DND-41 (cell line): ENCODE measurements at regions not wholly inside any gene's neighbourhood (a gene's known extent, or its start where the extent isn't known, plus 50 kb on each side); places are given as distances from the start of the nearest gene placed in this dataset.
A peak's percentile ranks its signal among the peaks of the same experiment; 100 is the strongest.

Source experiments
- ATAC-seq: fragments of 200-7000 bp; cut with Tn5 transposase; 3 replicates; pipeline ENCODE4 v1.9.1; 2021; ENCODE audit warnings: low read depth; ENCODE audit not compliant: insufficient read depth
- DNase-seq: peaks from one replicate; pipeline ENCODE4 v3.0.0-alpha.2; 2020
- H2AFZ ChIP-seq: 2 replicates; pipeline ENCODE4 v1.6.0; 2012; ENCODE audit warnings: low read depth, low read length
- H3K27ac ChIP-seq: 2 replicates; pipeline ENCODE4 v1.5.1; 2012; ENCODE audit warnings: low read length, inconsistent platforms
- H3K27me3 ChIP-seq: fragments of 200-600 bp; sonication (generic); 2 replicates; pipeline ENCODE4 v1.6.0; 2012; ENCODE audit warnings: low read length, mild to moderate bottlenecking, inconsistent platforms; ENCODE audit not compliant: insufficient read depth, poor library complexity
- H3K36me3 ChIP-seq: 2 replicates; pipeline ENCODE4 v1.5.1; 2012; ENCODE audit warnings: low read length, inconsistent platforms; ENCODE audit not compliant: insufficient read depth
- H3K4me1 ChIP-seq: 2 replicates; pipeline ENCODE4 v1.5.1; 2012; ENCODE audit warnings: mild to moderate bottlenecking, low read length; ENCODE audit not compliant: insufficient read depth
- H3K4me2 ChIP-seq: 2 replicates; pipeline ENCODE4 v1.6.0; 2012; ENCODE audit warnings: mild to moderate bottlenecking, moderate library complexity, low read length, inconsistent platforms; ENCODE audit not compliant: insufficient read depth
- H3K4me3 ChIP-seq, 2 experiments: fragments of 200-600 bp in 1 of 2; shearing (Covaris generic) in 1 of 2; 2 replicates each; pipeline ENCODE4 v1.5.1; 2012 to 2016; ENCODE audit warnings: inconsistent platforms in 2 of 2, low read length in 2 of 2, mild to moderate bottlenecking in 2 of 2, low read depth in 1 of 2, moderate library complexity in 1 of 2
- H3K79me2 ChIP-seq: 2 replicates; pipeline ENCODE4 v1.6.0; 2012; ENCODE audit warnings: low read length, inconsistent platforms; ENCODE audit not compliant: insufficient read depth
- H3K9ac ChIP-seq: 2 replicates; pipeline ENCODE4 v1.6.0; 2012; ENCODE audit warnings: low read depth, mild to moderate bottlenecking, inconsistent platforms, low read length, moderate library complexity
- H3K9me3 ChIP-seq: 2 replicates; pipeline ENCODE4 v1.5.1; 2012; ENCODE audit warnings: low read length, moderate library complexity, mild to moderate bottlenecking, inconsistent platforms; ENCODE audit not compliant: insufficient read depth, severe bottlenecking
- H4K20me1 ChIP-seq: 2 replicates; pipeline ENCODE4 v1.6.0; 2012; ENCODE audit warnings: low read length; ENCODE audit not compliant: insufficient read depth
- EZH2 ChIP-seq: IDR thresholded peaks from 3 replicates; pipeline ENCODE4 v1.6.1; 2012; ENCODE audit warnings: borderline replicate concordance, low read depth, mild to moderate bottlenecking, moderate library complexity, low read length, inconsistent platforms; ENCODE audit not compliant: severe bottlenecking
- TF ChIP-seq, protein P1 (sequence below): IDR thresholded peaks from 2 replicates; pipeline ENCODE4 v1.5.1; 2012; ENCODE audit warnings: borderline replicate concordance, low read length, moderate library complexity, mild to moderate bottlenecking; ENCODE audit not compliant: poor library complexity, severe bottlenecking; ENCODE audit errors: extremely low read depth

DNA sequence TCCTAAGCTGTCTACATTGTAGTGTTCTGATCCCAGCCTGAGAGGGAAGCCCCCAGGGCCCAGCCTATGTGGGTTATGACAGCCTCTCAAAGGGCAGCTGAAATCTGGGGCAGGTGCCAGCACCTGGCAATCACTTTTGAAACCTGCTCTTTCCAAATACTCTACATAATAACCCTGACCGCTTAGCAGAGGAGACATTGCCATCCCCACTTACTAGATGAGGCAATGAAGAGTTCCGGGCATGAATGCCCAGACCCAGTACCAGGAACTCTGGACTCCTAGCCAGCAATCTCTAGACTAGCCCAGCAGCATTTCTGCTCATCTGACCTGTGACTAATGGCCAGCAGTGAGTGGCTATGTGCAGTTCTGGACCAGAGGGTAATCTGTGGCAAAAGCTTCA, 412.4 kb upstream of the CADM1 start:
- no peaks in the 10 kb centered on the region for H3K36me3 ChIP-seq
- TF ChIP-seq, protein P1, sequence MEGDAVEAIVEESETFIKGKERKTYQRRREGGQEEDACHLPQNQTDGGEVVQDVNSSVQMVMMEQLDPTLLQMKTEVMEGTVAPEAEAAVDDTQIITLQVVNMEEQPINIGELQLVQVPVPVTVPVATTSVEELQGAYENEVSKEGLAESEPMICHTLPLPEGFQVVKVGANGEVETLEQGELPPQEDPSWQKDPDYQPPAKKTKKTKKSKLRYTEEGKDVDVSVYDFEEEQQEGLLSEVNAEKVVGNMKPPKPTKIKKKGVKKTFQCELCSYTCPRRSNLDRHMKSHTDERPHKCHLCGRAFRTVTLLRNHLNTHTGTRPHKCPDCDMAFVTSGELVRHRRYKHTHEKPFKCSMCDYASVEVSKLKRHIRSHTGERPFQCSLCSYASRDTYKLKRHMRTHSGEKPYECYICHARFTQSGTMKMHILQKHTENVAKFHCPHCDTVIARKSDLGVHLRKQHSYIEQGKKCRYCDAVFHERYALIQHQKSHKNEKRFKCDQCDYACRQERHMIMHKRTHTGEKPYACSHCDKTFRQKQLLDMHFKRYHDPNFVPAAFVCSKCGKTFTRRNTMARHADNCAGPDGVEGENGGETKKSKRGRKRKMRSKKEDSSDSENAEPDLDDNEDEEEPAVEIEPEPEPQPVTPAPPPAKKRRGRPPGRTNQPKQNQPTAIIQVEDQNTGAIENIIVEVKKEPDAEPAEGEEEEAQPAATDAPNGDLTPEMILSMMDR: no peak
- no peak for TF ChIP-seq EZH2
- DNase-seq: no peak
- no peaks in the 10 kb centered on the region for H3K9me3 ChIP-seq
- ATAC-seq: no peak
- no peaks in the 10 kb centered on the region for H3K4me1 ChIP-seq
- H2AFZ ChIP-seq: no peak overlapping the region
- H3K9ac ChIP-seq: no peak overlapping the region
- H3K27ac ChIP-seq: no peak overlapping the region
- H3K27me3 ChIP-seq: peaks cover 4% of the 10 kb centered on the region
- H3K79me2 ChIP-seq: no peaks in the 10 kb centered on the region
- H4K20me1 ChIP-seq: no peaks in the 10 kb centered on the region
- H3K4me2 ChIP-seq: no peak overlapping the region
- no peak overlapping the region for H3K4me3 ChIP-seq

DNA sequence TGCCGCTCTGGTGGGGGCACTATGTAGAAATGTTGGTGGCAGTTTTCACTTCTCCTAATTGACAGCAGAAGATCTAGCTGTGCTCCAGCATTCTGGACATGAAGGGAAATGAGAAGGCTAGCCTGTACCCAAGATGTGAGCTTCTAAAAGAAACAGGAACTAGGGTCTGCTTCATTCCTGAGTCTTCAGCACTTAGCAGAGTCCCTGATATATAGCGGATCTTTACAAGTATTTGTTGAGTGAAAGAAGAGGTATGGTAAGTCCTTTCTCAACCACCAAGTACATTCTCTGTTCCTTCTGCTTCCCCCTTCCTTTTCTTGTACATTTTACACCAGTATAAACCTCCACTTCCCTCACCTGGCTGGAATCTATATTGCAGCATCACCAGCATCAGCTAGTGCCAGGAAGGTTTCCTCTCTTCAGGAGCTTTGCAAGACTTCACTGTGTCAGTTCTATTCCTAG, 408.3 kb upstream of the CADM1 start:
- DNase-seq (no peak), ATAC-seq (no peak)
- Histone ChIP-seq H4K20me1 (no peaks in the 10 kb centered on the region), H3K36me3 (no peaks in the 10 kb centered on the region), H2AFZ (no peak overlapping the region), H3K79me2 (no peaks in the 10 kb centered on the region), H3K27ac (no peak overlapping the region), H3K9ac (no peak overlapping the region), H3K9me3 (no peaks in the 10 kb centered on the region), H3K4me2 (no peak overlapping the region), H3K27me3 (peaks cover 3% of the 10 kb centered on the region), H3K4me3 (no peak overlapping the region), H3K4me1 (no peaks in the 10 kb centered on the region)
- no peak for TF ChIP-seq EZH2
- TF ChIP-seq, protein P1: peak; percentile 9

DNA sequence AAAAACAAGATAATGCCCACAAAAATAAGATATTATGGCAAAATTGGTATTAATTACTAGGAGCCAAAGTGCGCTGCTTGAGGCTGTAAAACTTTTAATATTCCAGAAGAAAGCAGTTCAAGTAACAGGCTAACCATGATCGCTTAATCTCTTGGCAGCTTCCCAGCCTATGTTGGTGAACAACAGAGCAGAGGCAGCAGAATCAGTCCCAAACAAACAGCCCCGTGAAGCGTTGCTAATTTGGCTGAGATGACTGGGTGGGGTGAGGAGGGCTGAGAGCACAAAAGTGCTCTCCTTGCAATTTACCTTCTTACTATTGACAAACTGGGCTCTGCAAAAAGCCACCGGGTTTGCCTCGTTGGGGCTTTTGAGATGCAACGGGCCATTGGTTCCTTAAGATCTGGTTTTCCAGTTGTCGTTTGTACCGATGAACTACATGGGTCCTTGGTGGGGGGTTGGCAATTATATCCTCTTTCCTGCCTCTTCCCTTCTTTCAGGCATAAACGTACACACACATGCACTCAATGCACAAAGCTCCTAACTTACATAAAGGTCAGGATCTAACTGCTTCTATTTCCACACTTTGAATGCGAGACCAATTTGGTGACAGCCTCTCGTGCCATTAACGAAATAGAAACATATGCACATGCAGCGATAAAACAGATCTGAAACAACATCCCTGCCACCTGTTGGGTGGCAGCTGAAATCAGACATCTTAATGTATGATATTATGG, 407.6 kb upstream of the CADM1 start:
- H3K36me3 ChIP-seq: no peaks in the 10 kb centered on the region
- DNase-seq (no peak), ATAC-seq (no peak)
- no peaks in the 10 kb centered on the region for H3K79me2 ChIP-seq
- H3K4me1 ChIP-seq: no peaks in the 10 kb centered on the region
- H2AFZ ChIP-seq: no peak overlapping the region
- H3K27me3 ChIP-seq: peaks cover 5% of the 10 kb centered on the region
- no peaks in the 10 kb centered on the region for H3K9me3 ChIP-seq
- no peak overlapping the region for H3K4me2 ChIP-seq
- no peaks in the 10 kb centered on the region for H4K20me1 ChIP-seq
- no peak overlapping the region for H3K4me3 ChIP-seq
- H3K9ac ChIP-seq: no peak overlapping the region
- H3K27ac ChIP-seq: no peak overlapping the region
- no peak for TF ChIP-seq EZH2
- TF ChIP-seq, protein P1: no peak
